ENCODE measurements at regions not wholly inside any gene's neighbourhood (a gene's known extent, or its start where the extent isn't known, plus 50 kb on each side); places are given as distances from the start of the nearest gene placed in this dataset.

DNA sequence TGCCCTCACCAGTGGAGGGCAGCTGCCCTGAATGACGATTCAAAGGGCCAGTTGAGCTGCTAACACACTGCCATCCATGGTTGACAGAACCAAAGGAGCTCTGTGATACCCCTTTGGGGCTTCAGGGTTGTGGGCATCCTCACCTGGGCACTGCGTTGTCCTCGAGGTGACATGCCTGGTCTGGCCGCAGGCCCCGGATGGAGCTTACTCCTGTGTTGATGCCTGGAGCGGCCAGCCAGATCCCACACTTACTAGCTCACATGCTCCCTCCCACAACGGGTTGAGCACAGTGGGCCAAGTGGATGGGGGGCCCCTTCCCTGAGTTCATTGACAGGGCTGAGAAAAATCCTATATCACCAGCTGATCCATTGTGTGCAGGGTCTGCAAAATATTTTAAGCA lies 898.9 kb downstream of the TAF11L14 start (continued):
- TF ChIP-seq, protein P1, sequence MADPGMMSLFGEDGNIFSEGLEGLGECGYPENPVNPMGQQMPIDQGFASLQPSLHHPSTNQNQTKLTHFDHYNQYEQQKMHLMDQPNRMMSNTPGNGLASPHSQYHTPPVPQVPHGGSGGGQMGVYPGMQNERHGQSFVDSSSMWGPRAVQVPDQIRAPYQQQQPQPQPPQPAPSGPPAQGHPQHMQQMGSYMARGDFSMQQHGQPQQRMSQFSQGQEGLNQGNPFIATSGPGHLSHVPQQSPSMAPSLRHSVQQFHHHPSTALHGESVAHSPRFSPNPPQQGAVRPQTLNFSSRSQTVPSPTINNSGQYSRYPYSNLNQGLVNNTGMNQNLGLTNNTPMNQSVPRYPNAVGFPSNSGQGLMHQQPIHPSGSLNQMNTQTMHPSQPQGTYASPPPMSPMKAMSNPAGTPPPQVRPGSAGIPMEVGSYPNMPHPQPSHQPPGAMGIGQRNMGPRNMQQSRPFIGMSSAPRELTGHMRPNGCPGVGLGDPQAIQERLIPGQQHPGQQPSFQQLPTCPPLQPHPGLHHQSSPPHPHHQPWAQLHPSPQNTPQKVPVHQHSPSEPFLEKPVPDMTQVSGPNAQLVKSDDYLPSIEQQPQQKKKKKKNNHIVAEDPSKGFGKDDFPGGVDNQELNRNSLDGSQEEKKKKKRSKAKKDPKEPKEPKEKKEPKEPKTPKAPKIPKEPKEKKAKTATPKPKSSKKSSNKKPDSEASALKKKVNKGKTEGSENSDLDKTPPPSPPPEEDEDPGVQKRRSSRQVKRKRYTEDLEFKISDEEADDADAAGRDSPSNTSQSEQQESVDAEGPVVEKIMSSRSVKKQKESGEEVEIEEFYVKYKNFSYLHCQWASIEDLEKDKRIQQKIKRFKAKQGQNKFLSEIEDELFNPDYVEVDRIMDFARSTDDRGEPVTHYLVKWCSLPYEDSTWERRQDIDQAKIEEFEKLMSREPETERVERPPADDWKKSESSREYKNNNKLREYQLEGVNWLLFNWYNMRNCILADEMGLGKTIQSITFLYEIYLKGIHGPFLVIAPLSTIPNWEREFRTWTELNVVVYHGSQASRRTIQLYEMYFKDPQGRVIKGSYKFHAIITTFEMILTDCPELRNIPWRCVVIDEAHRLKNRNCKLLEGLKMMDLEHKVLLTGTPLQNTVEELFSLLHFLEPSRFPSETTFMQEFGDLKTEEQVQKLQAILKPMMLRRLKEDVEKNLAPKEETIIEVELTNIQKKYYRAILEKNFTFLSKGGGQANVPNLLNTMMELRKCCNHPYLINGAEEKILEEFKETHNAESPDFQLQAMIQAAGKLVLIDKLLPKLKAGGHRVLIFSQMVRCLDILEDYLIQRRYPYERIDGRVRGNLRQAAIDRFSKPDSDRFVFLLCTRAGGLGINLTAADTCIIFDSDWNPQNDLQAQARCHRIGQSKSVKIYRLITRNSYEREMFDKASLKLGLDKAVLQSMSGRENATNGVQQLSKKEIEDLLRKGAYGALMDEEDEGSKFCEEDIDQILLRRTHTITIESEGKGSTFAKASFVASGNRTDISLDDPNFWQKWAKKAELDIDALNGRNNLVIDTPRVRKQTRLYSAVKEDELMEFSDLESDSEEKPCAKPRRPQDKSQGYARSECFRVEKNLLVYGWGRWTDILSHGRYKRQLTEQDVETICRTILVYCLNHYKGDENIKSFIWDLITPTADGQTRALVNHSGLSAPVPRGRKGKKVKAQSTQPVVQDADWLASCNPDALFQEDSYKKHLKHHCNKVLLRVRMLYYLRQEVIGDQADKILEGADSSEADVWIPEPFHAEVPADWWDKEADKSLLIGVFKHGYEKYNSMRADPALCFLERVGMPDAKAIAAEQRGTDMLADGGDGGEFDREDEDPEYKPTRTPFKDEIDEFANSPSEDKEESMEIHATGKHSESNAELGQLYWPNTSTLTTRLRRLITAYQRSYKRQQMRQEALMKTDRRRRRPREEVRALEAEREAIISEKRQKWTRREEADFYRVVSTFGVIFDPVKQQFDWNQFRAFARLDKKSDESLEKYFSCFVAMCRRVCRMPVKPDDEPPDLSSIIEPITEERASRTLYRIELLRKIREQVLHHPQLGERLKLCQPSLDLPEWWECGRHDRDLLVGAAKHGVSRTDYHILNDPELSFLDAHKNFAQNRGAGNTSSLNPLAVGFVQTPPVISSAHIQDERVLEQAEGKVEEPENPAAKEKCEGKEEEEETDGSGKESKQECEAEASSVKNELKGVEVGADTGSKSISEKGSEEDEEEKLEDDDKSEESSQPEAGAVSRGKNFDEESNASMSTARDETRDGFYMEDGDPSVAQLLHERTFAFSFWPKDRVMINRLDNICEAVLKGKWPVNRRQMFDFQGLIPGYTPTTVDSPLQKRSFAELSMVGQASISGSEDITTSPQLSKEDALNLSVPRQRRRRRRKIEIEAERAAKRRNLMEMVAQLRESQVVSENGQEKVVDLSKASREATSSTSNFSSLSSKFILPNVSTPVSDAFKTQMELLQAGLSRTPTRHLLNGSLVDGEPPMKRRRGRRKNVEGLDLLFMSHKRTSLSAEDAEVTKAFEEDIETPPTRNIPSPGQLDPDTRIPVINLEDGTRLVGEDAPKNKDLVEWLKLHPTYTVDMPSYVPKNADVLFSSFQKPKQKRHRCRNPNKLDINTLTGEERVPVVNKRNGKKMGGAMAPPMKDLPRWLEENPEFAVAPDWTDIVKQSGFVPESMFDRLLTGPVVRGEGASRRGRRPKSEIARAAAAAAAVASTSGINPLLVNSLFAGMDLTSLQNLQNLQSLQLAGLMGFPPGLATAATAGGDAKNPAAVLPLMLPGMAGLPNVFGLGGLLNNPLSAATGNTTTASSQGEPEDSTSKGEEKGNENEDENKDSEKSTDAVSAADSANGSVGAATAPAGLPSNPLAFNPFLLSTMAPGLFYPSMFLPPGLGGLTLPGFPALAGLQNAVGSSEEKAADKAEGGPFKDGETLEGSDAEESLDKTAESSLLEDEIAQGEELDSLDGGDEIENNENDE (IDR thresholded peaks at IDR 0.05; ENCODE audit: insufficient replicate concordance, low read length), result no peak
- no peak for TF ChIP-seq RAD21 (IDR thresholded peaks at IDR 0.05 in 1 of 2, conservative IDR thresholded peaks at IDR 0.05 in 1 of 2; ENCODE audit: low read depth in 2 of 2, low read length in 2 of 2)
- no peak for TF ChIP-seq ZNF274 (IDR thresholded peaks at IDR 0.05; ENCODE audit: borderline replicate concordance, extremely low read depth, low read length)
- no peak for TF ChIP-seq TAF7 (optimal IDR thresholded peaks at IDR 0.05; ENCODE audit: borderline replicate concordance, low read depth, low read length)
- no peak for TF ChIP-seq NANOG (IDR thresholded peaks at IDR 0.05; ENCODE audit: insufficient read depth, low read depth, low read length, poor library complexity, severe bottlenecking)
- no peak for TF ChIP-seq SRF (IDR thresholded peaks at IDR 0.05; ENCODE audit: low read depth, low read length)
- TF ChIP-seq CEBPB (IDR thresholded peaks at IDR 0.05; ENCODE audit: low read depth, low read length), result no peak
- TF ChIP-seq HDAC2 (IDR thresholded peaks at IDR 0.05; ENCODE audit: borderline replicate concordance in 1 of 2, low read depth in 2 of 2, low read length in 2 of 2), result no peak
- no peak for TF ChIP-seq MAFK (IDR thresholded peaks at IDR 0.05; ENCODE audit: low read depth, low read length)
- no peak for TF ChIP-seq SP1 (IDR thresholded peaks at IDR 0.05; ENCODE audit: low read depth, low read length)
- TF ChIP-seq EGR1 (IDR thresholded peaks at IDR 0.05; ENCODE audit: borderline replicate concordance, low read depth, low read length), result no peak
- no peak for TF ChIP-seq SUZ12 (IDR thresholded peaks at IDR 0.05; ENCODE audit: low read length)

Measured in H1 (cell line).